AG10803 (cell line): ENCODE measurements at regions not wholly inside any gene's neighbourhood (a gene's known extent, or its start where the extent isn't known, plus 50 kb on each side); places are given as distances from the start of the nearest gene placed in this dataset.
"Not testable (repeated sequence)": the region's sequence is repeated elsewhere in the genome, so short reads cannot be mapped to it uniquely, and the experiment has no call there.

Source experiments
- DNase-seq: peaks from one replicate; pipeline ENCODE4 v3.0.0; 2010; ENCODE audit warnings: low read depth
- H3K4me3 ChIP-seq: 2 replicates; pipeline ENCODE4 v1.5.1; 2011; ENCODE audit warnings: mild to moderate bottlenecking, low read length, control low read depth
- CTCF ChIP-seq: conservative IDR thresholded peaks from 2 replicates; pipeline ENCODE4 v1.5.1; 2011; ENCODE audit warnings: mild to moderate bottlenecking, low read length, control low read depth, inconsistent platforms

GRCh38 chr1:217981430-217981829 is 303.7 kb upstream of the RRP15 start:
- DNase-seq = no peak
- H3K4me3 ChIP-seq = no peak overlapping the region
- no peak for TF ChIP-seq CTCF

- no peak for DNase-seq
- TF ChIP-seq CTCF = no peak
- no peak overlapping the region for H3K4me3 ChIP-seq
These were observed 302.6 kb upstream of the RRP15 start for GRCh38 chr1:217982331-217983050.

- no peak for TF ChIP-seq CTCF
- no peak overlapping the region for H3K4me3 ChIP-seq
- no peak for DNase-seq
These were observed 302.1 kb upstream of the RRP15 start for GRCh38 chr1:217983051-217983375.

GRCh38 chr1:217985641-217986040 is 299.5 kb upstream of the RRP15 start:
- no peak for DNase-seq
- no peak for TF ChIP-seq CTCF
- H3K4me3 ChIP-seq = no peak overlapping the region

- H3K4me3 ChIP-seq = no peak overlapping the region
- TF ChIP-seq CTCF = no peak
- DNase-seq = no peak
These were observed 295.6 kb upstream of the RRP15 start for GRCh38 chr1:217989510-217989909.

GRCh38 chr1:217993439-217993838 is 291.7 kb upstream of the RRP15 start:
- no peak for TF ChIP-seq CTCF
- DNase-seq = no peak
- H3K4me3 ChIP-seq = no peak overlapping the region

- DNase-seq, H3K4me3 ChIP-seq: not testable (repeated sequence)
These were observed 276.8 kb upstream of the RRP15 start for GRCh38 chr1:218008296-218008695.

- H3K4me3 ChIP-seq = not testable (repeated sequence)
These were observed 270.0 kb upstream of the RRP15 start for GRCh38 chr1:218015106-218015505.

More at GRCh38 chr1:218015106-218015505, 270.0 kb upstream of the RRP15 start:
- DNase-seq = not testable (repeated sequence)
